ENCODE measurements at regions not wholly inside any gene's neighbourhood (a gene's known extent, or its start where the extent isn't known, plus 50 kb on each side); places are given as distances from the start of the nearest gene placed in this dataset.

GRCh38 chr18:10062302-10063300 lies 148.8 kb downstream of the VAPA start:
- no peak overlapping the region for H3K9ac ChIP-seq (ENCODE audit: extremely low read depth, insufficient read length, low read length)
- H2BK12ac ChIP-seq (ENCODE audit: insufficient read length, low read depth, low read length) = no peak overlapping the region
- no peak overlapping the region for H2BK20ac ChIP-seq (ENCODE audit: low read depth, low read length, poor library complexity, severe bottlenecking)
- H3K27me3 Mint-ChIP-seq (ENCODE audit: low read depth) = peaks cover 4% of the 10 kb centered on the region
- H2AFZ ChIP-seq (ENCODE audit: low read length) = no peak overlapping the region
- H3K4me3 Mint-ChIP-seq = no peak overlapping the region
- H3K36me3 Mint-ChIP-seq (ENCODE audit: insufficient read depth in 1 of 3, low read depth in 3 of 3) = no peaks in the 10 kb centered on the region
- H3K18ac ChIP-seq (ENCODE audit: insufficient read length, low read depth, low read length) = no peak overlapping the region
- no peak for TF ChIP-seq CTCF (conservative IDR thresholded peaks at IDR 0.05)
- no peak overlapping the region for H2BK5ac ChIP-seq (ENCODE audit: insufficient read length, low read length)
- H3K4me2 ChIP-seq (ENCODE audit: insufficient read depth, insufficient read length, low read length) = no peak overlapping the region
- no peaks in the 10 kb centered on the region for H3K4me1 ChIP-seq (ENCODE audit: insufficient read depth, low read length)
- H3K4ac ChIP-seq (ENCODE audit: low read depth, low read length) = no peak overlapping the region
- no peaks in the 10 kb centered on the region; a peak in 1 of 5 replicates for H3K9me3 Mint-ChIP-seq
- WGBS (ENCODE audit: extremely low coverage, insufficient read length, low lambda C conversion rate) = no CpG with 5 or more reads among the region's 8 CpGs
- peaks cover 2% of the 10 kb centered on the region for H3K23me2 ChIP-seq (ENCODE audit: insufficient read length, low read depth, low read length, poor library complexity, severe bottlenecking)
- H2BK120ac ChIP-seq (ENCODE audit: low read depth, low read length, poor library complexity, severe bottlenecking) = no peak overlapping the region
- no peaks in the 10 kb centered on the region for H3K79me1 ChIP-seq (ENCODE audit: insufficient read depth, low read depth, low read length, poor library complexity, severe bottlenecking)
- no peak overlapping the region for H4K8ac ChIP-seq (replicated peaks; ENCODE audit: insufficient read length, low read depth, low read length)
- peaks cover 16 to 23% of the 10 kb centered on the region in 2 experiments for H3K4me1 Mint-ChIP-seq
- H3K27me3 ChIP-seq (ENCODE audit: insufficient read depth, low read length) = no peaks in the 10 kb centered on the region
- no peak overlapping the region for H4K5ac ChIP-seq (ENCODE audit: insufficient read length, low read depth, low read length)
- H3K56ac ChIP-seq (ENCODE audit: insufficient read length, low read depth, low read length) = no peak overlapping the region
- H3K79me2 ChIP-seq (ENCODE audit: insufficient read depth, low read length) = no peaks in the 10 kb centered on the region
- H3K14ac ChIP-seq (ENCODE audit: insufficient read depth, low read length) = no peak overlapping the region
- no peak overlapping the region for H3K23ac ChIP-seq (ENCODE audit: insufficient read length, low read depth, low read length)
- H2BK15ac ChIP-seq (ENCODE audit: low read depth, low read length) = no peak overlapping the region
- no peak overlapping the region for H3T11ph ChIP-seq (ENCODE audit: low read length)
- no peak overlapping the region for H2AK5ac ChIP-seq (ENCODE audit: insufficient read length, low read length)
- no peak for DNase-seq
- no peak overlapping the region for H4K91ac ChIP-seq (ENCODE audit: insufficient read length, low read depth, low read length)
- H4K20me1 ChIP-seq (ENCODE audit: control insufficient read depth, insufficient read depth, insufficient read length) = no peaks in the 10 kb centered on the region
- no peaks in the 10 kb centered on the region for H3K9me3 ChIP-seq (ENCODE audit: control insufficient read depth, low read depth, low read length)
- H3K27ac Mint-ChIP-seq = no peak overlapping the region
- H3K27ac ChIP-seq (ENCODE audit: insufficient read length, low read depth, low read length) = no peak overlapping the region

Data from H9 (cell line).